HL-60 (cell line): ENCODE measurements at regions not wholly inside any gene's neighbourhood (a gene's known extent, or its start where the extent isn't known, plus 50 kb on each side); places are given as distances from the start of the nearest gene placed in this dataset.
"Not testable (repeated sequence)": the region's sequence is repeated elsewhere in the genome, so short reads cannot be mapped to it uniquely, and the experiment has no call there.

ENCODE experiments used
- DNase-seq, 2 experiments: peaks; one replicate each; pipeline ENCODE4 v3.0.0-alpha.2; 2010 to 2020; ENCODE audit warnings: low read depth in 1 of 2, low spot score in 1 of 2
- H3K27ac ChIP-seq: fragments of 250-450 bp; sonication (Bioruptor Pico); replicated peaks from 2 replicates; pipeline ENCODE4 v1.5.1; 2020; ENCODE audit warnings: mild to moderate bottlenecking, moderate library complexity
- H3K27me3 ChIP-seq: fragments of 250-450 bp; sonication (Bioruptor Pico); 2 replicates; pipeline ENCODE4 v1.5.1; 2021; ENCODE audit warnings: mild to moderate bottlenecking, moderate library complexity; ENCODE audit not compliant: insufficient read depth, poor library complexity, severe bottlenecking
- H3K4me3 ChIP-seq: replicated peaks from 2 replicates; pipeline ENCODE4 v1.5.1; 2011; ENCODE audit warnings: mild to moderate bottlenecking, control low read depth, low read length; ENCODE audit not compliant: insufficient read depth
- GABPA ChIP-seq: IDR thresholded peaks from 2 replicates; pipeline ENCODE4 v1.6.1; 2012; ENCODE audit warnings: low read depth
- POLR2AphosphoS5 ChIP-seq: IDR thresholded peaks from 2 replicates; pipeline ENCODE4 v1.6.1; 2012; ENCODE audit warnings: low read depth
- REST ChIP-seq: IDR thresholded peaks from 2 replicates; pipeline ENCODE4 v1.6.1; 2012; ENCODE audit warnings: low read depth; ENCODE audit not compliant: insufficient replicate concordance
- SPI1 ChIP-seq: IDR thresholded peaks from 2 replicates; pipeline ENCODE4 v1.6.1; 2012; ENCODE audit warnings: low read depth, mild to moderate bottlenecking, borderline replicate concordance
- TF ChIP-seq, protein P1 (sequence below): IDR thresholded peaks from one replicate; pipeline ENCODE4 v1.5.1; 2011; ENCODE audit warnings: low read length, control low read depth, inconsistent platforms; ENCODE audit not compliant: insufficient read depth

- DNase-seq, result no peak
- TF ChIP-seq POLR2AphosphoS5 (no peak), SPI1 (no peak), GABPA (no peak)
- TF ChIP-seq, protein P1, sequence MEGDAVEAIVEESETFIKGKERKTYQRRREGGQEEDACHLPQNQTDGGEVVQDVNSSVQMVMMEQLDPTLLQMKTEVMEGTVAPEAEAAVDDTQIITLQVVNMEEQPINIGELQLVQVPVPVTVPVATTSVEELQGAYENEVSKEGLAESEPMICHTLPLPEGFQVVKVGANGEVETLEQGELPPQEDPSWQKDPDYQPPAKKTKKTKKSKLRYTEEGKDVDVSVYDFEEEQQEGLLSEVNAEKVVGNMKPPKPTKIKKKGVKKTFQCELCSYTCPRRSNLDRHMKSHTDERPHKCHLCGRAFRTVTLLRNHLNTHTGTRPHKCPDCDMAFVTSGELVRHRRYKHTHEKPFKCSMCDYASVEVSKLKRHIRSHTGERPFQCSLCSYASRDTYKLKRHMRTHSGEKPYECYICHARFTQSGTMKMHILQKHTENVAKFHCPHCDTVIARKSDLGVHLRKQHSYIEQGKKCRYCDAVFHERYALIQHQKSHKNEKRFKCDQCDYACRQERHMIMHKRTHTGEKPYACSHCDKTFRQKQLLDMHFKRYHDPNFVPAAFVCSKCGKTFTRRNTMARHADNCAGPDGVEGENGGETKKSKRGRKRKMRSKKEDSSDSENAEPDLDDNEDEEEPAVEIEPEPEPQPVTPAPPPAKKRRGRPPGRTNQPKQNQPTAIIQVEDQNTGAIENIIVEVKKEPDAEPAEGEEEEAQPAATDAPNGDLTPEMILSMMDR, result no peak
- Histone ChIP-seq H3K27ac (no peak overlapping the region), H3K4me3 (no peak overlapping the region), H3K27me3 (peaks cover 3% of the 10 kb centered on the region)
These were observed 55.4 kb upstream of the KLF14 start for GRCh38 chr7:130789436-130789835.

DNA sequence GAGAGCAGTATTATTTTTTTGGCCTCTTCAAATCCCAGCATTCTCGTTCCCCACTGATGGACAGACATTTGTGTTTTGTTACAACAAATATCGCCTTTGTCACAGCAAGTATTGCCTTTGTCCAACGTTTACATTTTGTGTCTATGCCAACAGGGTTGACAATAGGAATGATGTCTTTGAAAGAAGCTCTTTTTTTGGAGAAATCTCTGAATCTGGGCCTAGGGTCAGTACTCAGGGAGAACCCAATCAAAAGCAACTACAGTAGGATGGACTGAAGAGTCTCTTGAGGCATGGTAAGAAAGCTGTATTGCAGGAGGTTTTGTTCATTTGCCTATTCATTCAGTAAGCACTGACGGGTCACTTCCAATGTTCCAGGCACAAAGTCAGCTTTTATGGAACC lies 57.7 kb upstream of the KLF14 start:
- Histone ChIP-seq H3K27me3 (no peaks in the 10 kb centered on the region), H3K27ac (no peak overlapping the region), H3K4me3 (no peak overlapping the region)
- TF ChIP-seq, protein P1, result no peak
- TF ChIP-seq REST (no peak), SPI1 (no peak), GABPA (no peak), POLR2AphosphoS5 (no peak)
- no peak for DNase-seq

DNA sequence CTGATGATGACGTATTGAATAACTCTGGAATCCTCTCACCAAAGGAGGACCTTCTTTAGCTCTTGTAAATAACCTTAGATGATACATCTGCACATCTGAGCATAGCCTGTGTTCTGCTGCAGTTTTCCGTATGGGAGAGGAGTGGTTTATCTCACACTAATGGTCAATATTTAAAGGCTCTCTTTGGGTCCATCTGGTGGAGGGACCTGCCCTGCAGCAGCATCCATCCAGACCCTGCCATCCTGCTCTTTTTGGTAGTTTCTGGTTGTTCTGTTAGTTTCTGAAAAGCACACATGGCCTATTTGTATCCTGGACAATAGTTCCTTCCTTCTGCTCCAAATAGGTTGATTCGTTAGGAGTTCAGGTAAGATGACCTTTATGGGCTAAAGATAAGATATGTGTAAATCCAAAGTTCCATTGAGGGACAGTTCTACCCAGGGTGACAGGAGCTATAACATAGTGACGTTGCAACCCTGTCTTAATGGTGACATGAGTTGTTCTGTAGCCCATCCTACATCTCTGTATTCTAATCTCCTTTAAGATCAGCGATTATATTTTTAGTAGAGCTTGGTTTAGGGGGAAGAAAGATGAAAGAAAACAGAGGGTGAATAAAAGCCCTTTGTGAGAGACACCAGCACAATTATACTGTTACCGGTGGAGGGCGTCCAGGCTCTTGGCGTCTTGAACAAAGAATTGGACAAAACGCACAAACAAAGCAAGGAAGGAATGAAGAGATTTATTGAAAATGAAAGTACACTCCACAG lies 60.0 kb upstream of the KLF14 start:
- H3K4me3 ChIP-seq, result no peak overlapping the region
- no peak for DNase-seq
- no peak overlapping the region for H3K27ac ChIP-seq

GRCh38 chr7:130794619-130794922 lies 60.6 kb upstream of the KLF14 start:
- Histone ChIP-seq H3K27me3 (no peaks in the 10 kb centered on the region), H3K4me3 (no peak overlapping the region), H3K27ac (no peak overlapping the region)
- DNase-seq, result no peak
- TF ChIP-seq, protein P1, result no peak
- TF ChIP-seq REST (no peak), SPI1 (no peak), GABPA (no peak)

More for the DNA sequence above, 60.0 kb upstream of the KLF14 start:
- TF ChIP-seq, protein P1, result no peak
- no peaks in the 10 kb centered on the region for H3K27me3 ChIP-seq

GRCh38 chr7:130796425-130796824 lies 62.4 kb upstream of the KLF14 start:
- not testable (repeated sequence) for H3K27me3 ChIP-seq, DNase-seq, H3K27ac ChIP-seq, H3K4me3 ChIP-seq
